Stimulated activated effector memory CD8-positive, alpha-beta T cell treated with anti-CD3 and anti-CD28 coated beads, Interleukin-12 subunit alpha, Interleukin-12 subunit beta, amount 100 ng/mL, for 72 hours (primary cell): ENCODE measurements at regions not wholly inside any gene's neighbourhood (a gene's known extent, or its start where the extent isn't known, plus 50 kb on each side); places are given as distances from the start of the nearest gene placed in this dataset.

Experiments
- ATAC-seq: fragments of 150-1000 bp; cut with Tn5 transposase; 2 replicates; pipeline ENCODE4 v1.10.0; 2021
- DNase-seq, 2 donors: peaks; one replicate each; pipeline ENCODE4 v3.0.0; 2021 to 2022; ENCODE audit warnings: low spot score in 2 of 2
- H3K27ac Mint-ChIP-seq: one replicate; pipeline ENCODE4 v1.8.0; 2022; ENCODE audit warnings: mild to moderate bottlenecking, mixed read lengths
- H3K36me3 Mint-ChIP-seq: one replicate; pipeline ENCODE4 v1.8.0; 2022; ENCODE audit warnings: mild to moderate bottlenecking, mixed read lengths
- H3K4me1 Mint-ChIP-seq: one replicate; pipeline ENCODE4 v1.8.0; 2022; ENCODE audit warnings: mixed read lengths
- H3K4me3 Mint-ChIP-seq: one replicate; pipeline ENCODE4 v1.8.0; 2022; ENCODE audit warnings: mild to moderate bottlenecking, mixed read lengths
- H3K9me3 Mint-ChIP-seq: one replicate; pipeline ENCODE4 v1.8.0; 2022; ENCODE audit warnings: mixed read lengths

DNA sequence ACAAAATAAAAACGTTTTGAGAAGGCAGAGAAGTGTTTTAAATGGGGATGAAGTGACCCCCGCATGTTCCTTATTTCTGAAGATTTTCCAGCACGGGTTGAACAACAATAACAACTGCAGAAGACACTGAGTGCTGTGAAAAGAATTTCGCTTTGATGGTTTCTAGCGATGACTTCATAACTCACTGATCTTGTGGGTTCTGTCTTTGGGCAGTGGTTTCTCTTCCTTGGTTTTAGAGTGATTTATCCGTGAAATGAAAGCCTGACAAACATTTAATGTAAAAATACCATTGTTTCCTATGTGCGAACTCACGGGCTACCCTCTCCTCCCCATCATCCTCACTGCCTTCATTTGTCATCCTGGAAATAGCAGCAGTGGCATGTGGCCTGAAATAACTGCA lies 793.9 kb downstream of the QKI start:
- H3K4me1 Mint-ChIP-seq, result no peaks in the 10 kb centered on the region
- H3K36me3 Mint-ChIP-seq, result peaks cover 5% of the 10 kb centered on the region
- peaks cover 2% of the 10 kb centered on the region for H3K9me3 Mint-ChIP-seq
- no peak overlapping the region for H3K4me3 Mint-ChIP-seq
- DNase-seq, result no peak
- ATAC-seq, result no peak
- H3K27ac Mint-ChIP-seq, result no peak overlapping the region

DNA sequence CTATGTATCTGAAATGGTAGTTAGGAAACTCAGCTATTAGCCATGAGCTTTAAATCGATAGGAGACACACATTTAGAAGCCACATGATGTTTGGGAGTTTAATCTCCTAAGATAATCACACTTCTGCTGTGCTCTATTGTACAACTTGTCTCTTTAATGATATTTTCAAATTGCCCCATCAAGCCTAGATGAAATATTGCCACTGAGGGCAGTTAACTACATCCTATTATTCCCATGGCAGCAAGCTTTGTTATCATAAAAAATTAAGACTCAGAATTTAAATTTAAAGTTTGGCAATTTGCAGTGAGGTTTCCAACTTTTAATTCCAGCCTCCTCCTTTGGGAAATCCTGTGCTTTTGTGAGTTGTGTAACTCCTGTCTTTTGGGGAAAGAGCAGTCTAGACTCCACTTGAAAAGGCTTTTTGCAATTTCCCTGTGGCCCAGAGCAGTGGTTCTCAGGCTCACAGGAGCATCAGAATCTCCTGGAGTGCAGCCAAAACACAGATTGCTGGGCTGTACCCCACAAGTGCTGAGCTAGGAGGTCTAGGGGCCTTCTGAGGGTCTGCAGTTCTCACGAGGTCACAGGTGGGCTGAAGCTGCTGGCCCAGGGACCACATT lies 792.4 kb downstream of the QKI start:
- H3K4me1 Mint-ChIP-seq, result no peaks in the 10 kb centered on the region
- H3K36me3 Mint-ChIP-seq, result no peaks in the 10 kb centered on the region
- no peak overlapping the region for H3K27ac Mint-ChIP-seq
- H3K9me3 Mint-ChIP-seq, result peaks cover 2% of the 10 kb centered on the region
- DNase-seq (no peak), ATAC-seq (no peak)
- no peak overlapping the region for H3K4me3 Mint-ChIP-seq

DNA sequence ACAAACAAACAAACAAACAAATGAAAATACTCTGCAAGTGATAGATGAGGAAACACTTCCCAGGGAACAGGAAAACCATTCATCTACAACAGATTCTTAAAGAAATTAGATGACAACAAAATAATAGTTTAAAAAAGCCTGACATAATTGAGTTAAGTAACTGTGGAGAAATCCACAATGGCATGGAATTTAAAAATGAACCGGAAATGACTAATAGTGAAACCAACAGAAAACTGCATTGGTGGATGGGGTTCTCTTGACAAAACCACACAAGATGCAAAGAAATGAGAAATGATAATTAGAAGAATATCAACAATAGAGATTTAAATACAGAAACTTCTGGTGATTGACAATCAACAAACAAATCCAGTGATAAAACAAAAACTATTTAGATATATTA lies 785.6 kb downstream of the QKI start:
- Mint-ChIP-seq H3K36me3 (no peaks in the 10 kb centered on the region), H3K4me3 (no peak overlapping the region), H3K4me1 (no peaks in the 10 kb centered on the region), H3K9me3 (peaks cover 2% of the 10 kb centered on the region), H3K27ac (no peak overlapping the region)
- DNase-seq, result no peak
- no peak for ATAC-seq

DNA sequence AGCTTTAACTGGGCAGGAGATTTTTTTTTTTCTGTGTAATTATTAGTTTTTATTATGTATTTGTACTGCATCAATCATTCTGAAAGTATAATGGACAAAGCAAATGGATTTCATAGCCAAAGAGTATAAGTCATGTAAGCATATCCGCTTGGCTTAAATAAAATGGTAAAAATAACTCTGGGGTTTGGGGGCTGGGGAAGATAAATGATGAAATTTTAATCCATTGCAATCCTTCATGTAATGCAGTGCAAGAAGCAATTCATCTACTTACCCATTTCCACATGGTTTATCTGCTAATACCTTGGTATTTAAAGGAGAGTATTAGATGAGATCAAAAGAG lies 781.4 kb downstream of the QKI start:
- no peak overlapping the region for H3K4me3 Mint-ChIP-seq
- no peaks in the 10 kb centered on the region for H3K36me3 Mint-ChIP-seq

DNA sequence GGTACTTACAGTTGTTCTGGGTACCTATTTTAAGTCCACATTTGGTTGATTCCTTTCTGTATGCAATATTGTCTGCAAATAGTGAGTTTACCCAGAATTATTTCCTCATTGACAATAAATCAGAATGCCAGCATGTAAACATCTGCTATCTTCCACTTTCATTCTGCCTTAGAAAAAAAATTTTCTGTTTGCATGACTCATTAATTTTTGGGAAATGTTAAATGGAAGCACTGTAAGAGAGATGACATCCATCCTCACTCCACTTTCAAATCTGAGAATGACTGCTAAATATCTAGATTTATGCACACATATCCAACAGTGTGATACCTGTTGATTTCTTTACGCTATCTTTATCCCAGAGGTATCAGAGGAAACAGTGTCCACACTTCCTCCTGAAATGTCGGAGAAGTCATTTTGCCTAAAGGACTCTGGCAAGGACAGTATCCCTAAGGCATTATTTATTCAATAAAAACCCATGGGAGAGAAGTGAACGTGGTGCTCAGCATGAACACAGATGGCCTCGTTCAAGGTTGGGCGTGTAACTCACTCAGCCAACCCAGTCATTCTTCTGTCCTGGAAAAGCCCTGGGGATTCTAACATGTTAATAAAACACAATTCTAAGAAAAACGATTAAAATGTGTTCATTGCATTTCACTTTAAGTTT lies 780.9 kb downstream of the QKI start:
- no peak overlapping the region for H3K4me3 Mint-ChIP-seq
- no peak overlapping the region for H3K27ac Mint-ChIP-seq
- no peaks in the 10 kb centered on the region for H3K4me1 Mint-ChIP-seq
- DNase-seq, result no peak
- no peak for ATAC-seq
- H3K36me3 Mint-ChIP-seq, result no peaks in the 10 kb centered on the region
- peaks cover 2% of the 10 kb centered on the region for H3K9me3 Mint-ChIP-seq

More for the DNA sequence above, 781.4 kb downstream of the QKI start:
- ATAC-seq (no peak), DNase-seq (no peak)
- Mint-ChIP-seq H3K9me3 (peaks cover 2% of the 10 kb centered on the region), H3K4me1 (no peaks in the 10 kb centered on the region), H3K27ac (no peak overlapping the region)

DNA sequence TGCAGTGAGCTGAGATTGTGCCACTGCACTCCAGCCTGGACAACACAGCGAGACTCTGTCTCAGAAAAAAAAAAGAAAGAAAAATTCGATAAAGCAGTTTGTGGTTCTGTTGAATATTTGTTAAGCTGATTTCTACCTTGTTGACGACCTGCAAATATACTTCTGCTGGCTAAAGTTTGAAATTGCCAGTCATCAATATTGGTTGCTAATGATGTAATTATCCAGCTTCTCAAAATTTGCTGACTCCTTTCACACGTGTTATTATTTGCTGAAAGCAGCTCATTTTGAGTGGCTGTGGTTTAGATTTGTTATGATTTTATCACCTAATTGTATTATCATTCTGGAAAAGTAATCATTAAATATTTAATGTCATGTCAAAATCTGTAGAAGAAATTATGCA lies 774.3 kb downstream of the QKI start:
- no peaks in the 10 kb centered on the region for H3K4me1 Mint-ChIP-seq
- no peak overlapping the region for H3K4me3 Mint-ChIP-seq
- H3K27ac Mint-ChIP-seq, result no peak overlapping the region
- DNase-seq (no peak), ATAC-seq (no peak)
- H3K9me3 Mint-ChIP-seq, result no peaks in the 10 kb centered on the region
- no peaks in the 10 kb centered on the region for H3K36me3 Mint-ChIP-seq

DNA sequence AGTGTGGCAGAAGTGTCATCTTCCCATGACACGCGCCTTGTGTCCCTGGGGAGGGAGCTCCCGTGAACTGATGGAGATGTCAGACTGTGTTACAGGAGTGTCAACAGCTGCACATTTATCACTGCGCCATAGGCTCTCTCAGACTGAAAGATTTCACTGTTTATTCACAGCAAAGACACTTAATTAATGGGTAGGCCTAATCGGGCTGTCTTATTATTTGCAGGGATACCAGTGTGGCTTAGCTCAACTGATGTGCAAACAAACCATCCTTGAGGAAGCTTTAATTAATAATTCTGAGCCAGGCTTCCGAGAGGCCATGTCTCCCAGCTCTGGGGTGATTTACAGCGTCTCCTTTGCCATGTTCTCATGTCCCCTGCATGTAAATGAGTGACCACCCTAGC lies 771.0 kb downstream of the QKI start:
- H3K36me3 Mint-ChIP-seq, result no peaks in the 10 kb centered on the region
- H3K27ac Mint-ChIP-seq, result no peak overlapping the region
- peaks cover 4% of the 10 kb centered on the region for H3K9me3 Mint-ChIP-seq
- H3K4me3 Mint-ChIP-seq, result no peak overlapping the region
- ATAC-seq (no peak), DNase-seq (no peak)
- H3K4me1 Mint-ChIP-seq, result no peaks in the 10 kb centered on the region

DNA sequence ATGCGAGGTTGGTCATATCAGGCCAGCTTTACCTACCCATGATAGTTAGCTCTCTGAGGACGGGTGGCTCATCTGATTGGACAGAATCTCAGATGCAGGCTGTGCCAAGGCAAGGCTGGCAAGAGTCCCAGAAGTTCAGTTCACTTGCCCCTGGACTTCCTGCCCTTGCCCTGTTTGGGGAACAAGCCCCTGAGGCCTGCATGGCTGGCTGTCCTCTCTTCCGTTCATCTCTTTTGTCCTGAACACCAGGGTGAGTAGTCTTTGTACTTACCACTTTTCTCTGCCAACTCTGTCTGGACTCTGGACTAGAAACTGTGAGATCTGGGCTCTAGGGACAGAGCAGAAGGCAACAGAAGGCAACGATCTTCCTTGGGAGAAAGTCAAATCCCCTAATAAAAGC lies 769.9 kb downstream of the QKI start:
- H3K27ac Mint-ChIP-seq, result no peak overlapping the region
- H3K36me3 Mint-ChIP-seq, result no peaks in the 10 kb centered on the region
- no peak for DNase-seq
- H3K9me3 Mint-ChIP-seq, result peaks cover 4% of the 10 kb centered on the region
- no peak overlapping the region for H3K4me3 Mint-ChIP-seq
- no peaks in the 10 kb centered on the region for H3K4me1 Mint-ChIP-seq
- ATAC-seq, result no peak

DNA sequence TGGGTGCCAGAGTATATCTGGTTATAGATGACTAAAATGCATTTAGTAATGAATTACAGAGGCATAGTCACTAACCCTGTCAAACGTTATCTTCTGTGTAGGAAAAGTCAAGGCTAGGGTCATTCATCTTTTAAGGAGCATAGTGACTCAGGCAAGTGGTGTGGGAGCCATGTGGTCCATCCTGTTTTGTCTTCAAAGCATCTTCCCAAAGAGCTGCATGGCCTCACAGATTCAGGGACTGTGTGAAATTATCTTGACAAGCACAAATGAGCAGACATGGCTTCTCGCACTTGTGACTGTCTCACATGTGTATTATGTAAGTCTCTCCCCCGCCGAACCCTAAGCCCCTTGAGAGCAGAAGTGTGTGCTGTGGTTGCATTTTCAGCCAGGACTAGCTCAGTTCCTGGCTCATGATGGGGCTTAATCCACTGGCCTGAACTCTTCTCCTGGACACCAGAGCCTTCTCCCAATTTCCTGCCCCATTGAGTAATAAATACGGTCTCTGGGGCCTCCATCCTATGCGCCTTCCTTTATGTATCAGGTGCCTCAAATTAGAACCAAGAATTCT lies 769.1 kb downstream of the QKI start:
- Mint-ChIP-seq H3K27ac (no peak overlapping the region), H3K36me3 (no peaks in the 10 kb centered on the region), H3K4me1 (no peaks in the 10 kb centered on the region), H3K4me3 (no peak overlapping the region), H3K9me3 (peaks cover 4% of the 10 kb centered on the region)
- ATAC-seq (no peak), DNase-seq (no peak)

DNA sequence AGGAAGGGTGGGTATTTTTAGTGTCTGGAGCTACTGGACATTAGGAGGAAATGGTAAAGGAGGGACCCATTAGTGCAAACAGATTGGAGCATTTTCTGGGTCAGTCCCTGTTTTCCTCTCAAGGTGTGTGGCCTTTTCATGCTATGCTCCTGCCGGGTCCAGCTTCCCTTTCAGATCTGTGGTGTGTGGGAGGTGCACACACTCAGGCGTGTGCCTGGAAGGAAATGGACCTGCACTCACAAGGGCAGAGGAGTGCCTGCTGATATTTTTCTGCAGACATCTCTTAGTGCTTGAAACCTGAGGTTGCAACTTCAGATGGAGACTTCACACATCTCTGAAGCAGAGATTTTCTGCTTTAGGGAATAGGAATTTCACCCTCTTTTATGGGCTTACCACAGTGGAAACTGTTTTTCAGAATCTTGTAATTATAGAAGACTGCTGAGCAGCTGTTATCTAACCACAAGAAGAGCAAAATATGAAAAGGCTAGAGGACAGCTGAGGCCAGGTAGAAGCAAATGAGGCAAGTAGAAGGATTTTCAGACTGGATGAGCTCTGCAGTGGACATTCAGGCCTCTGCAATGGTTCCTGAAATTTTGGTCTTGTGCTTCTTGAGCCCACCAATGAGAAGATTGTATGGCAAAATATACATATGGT lies 764.3 kb downstream of the QKI start:
- Mint-ChIP-seq H3K4me3 (no peak overlapping the region), H3K4me1 (no peaks in the 10 kb centered on the region), H3K9me3 (peaks cover 4% of the 10 kb centered on the region), H3K36me3 (no peaks in the 10 kb centered on the region), H3K27ac (no peak overlapping the region)
- no peak for ATAC-seq
- no peak for DNase-seq

DNA sequence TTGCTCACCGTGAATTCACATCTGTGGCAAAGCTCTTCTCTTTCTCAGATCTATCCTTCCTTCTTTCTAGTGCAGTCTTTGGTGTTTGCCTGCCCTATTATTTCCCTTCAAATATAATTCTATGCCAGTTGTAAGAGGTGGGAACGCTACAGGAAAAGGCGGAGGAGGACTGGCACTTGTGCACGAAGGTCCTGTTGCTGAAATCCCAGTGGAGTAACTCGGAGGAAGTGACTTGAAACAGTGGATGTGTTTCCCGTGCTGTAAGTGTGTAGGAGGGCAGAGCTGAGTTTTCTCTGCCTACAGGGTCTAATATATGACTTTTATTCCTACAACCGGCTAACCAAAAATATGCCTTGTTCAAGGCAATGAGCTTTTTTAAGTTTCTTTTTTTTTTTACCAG lies 754.8 kb downstream of the QKI start:
- Mint-ChIP-seq H3K4me1 (no peaks in the 10 kb centered on the region), H3K36me3 (no peaks in the 10 kb centered on the region), H3K27ac (no peak overlapping the region), H3K9me3 (peaks cover 5% of the 10 kb centered on the region), H3K4me3 (no peak overlapping the region)
- no peak for ATAC-seq
- DNase-seq, result no peak

DNA sequence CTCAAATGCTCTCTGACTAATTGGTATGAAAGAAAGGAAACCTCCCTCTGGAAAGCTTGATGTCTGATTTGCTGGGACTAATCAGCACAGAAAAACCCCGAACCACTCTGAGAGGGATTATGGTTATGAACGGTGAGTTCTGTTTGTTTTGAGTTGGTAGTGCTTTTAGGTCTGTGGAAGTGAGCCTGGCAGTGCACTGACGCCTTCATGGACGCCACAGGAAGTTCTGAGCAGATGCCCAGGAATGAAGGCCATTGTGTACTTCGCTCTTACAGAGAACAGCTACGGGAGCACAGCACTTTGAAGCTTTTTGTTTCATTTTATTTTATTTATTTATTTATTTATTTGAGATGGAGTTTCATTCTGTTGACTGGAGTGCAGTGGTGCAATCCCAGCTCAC lies 754.1 kb downstream of the QKI start:
- no peak for DNase-seq
- Mint-ChIP-seq H3K27ac (no peak overlapping the region), H3K4me1 (no peaks in the 10 kb centered on the region), H3K4me3 (no peak overlapping the region), H3K9me3 (peaks cover 5% of the 10 kb centered on the region), H3K36me3 (no peaks in the 10 kb centered on the region)
- no peak for ATAC-seq

DNA sequence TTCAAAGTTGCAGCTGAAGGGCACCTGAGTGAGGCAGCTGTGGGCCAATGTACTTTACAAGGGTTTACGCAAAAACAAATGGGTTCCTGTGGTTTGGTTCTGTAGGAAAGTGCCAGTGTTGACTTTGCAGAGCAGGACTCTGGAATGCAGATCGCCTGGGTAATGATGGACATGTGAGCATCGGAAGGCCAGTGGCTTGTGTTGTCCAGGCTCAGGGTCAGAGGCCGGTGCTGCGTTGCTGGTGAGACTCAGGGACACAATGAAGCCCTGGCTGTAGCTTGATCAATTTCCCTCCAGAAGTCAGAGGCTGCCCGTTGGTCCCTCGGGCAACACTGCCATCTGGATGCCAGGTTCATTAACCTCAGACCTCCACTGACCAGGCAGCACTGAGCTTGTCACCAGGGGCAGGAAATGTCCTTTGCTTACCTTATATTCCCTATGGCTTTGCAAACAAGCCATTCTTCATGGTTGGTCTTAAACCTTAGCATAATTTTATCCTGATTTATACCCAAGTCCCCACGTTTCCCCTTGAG lies 753.4 kb downstream of the QKI start:
- DNase-seq, result no peak

DNA sequence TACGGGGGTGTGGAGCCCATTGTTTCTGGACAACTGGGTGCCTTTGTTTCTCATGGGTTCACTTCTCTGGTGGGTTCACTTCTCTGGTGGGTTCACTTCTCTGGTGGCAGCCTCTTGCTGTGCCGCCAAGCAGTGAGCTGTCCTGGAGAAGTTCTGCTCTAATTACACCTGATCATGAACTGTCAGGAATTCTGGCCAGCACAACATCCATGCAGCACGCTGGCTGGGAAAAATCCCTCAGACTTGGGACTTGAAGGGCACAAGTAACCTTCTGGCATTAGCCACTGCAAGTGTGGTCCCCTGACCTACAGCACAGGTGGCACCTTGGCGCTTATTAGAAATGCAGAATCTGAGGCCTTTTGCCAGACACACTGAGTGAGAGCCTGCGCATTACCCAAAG lies 752.5 kb downstream of the QKI start:
- Mint-ChIP-seq H3K9me3 (no peaks in the 10 kb centered on the region), H3K27ac (no peak overlapping the region), H3K4me1 (no peaks in the 10 kb centered on the region), H3K4me3 (no peak overlapping the region), H3K36me3 (no peaks in the 10 kb centered on the region)
- DNase-seq (no peak), ATAC-seq (no peak)

More for the DNA sequence above, 753.4 kb downstream of the QKI start:
- H3K36me3 Mint-ChIP-seq, result no peaks in the 10 kb centered on the region
- peaks cover under 1% of the 10 kb centered on the region for H3K9me3 Mint-ChIP-seq
- no peaks in the 10 kb centered on the region for H3K4me1 Mint-ChIP-seq
- H3K4me3 Mint-ChIP-seq, result no peak overlapping the region
- H3K27ac Mint-ChIP-seq, result no peak overlapping the region
- no peak for ATAC-seq

DNA sequence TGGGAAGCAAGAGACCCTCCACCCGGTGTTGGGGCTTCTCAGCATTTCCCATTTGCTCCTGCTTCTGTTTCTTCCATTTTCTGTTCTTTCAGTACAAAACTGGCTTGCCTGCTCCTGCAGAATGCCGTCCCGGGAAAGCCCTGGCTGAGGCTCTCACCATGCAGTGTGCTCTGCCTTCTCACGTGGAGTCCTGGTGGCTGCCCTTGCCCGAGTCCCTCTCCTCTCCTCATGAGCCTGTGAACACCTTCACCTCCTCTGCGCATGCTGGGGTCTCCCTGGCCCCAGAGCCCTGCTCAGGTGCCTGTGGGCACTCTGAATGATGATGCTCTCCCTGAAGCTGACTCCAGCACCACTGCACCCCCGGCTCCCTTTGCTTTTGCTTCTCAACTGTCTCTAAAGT lies 752.0 kb downstream of the QKI start:
- Mint-ChIP-seq H3K4me3 (no peak overlapping the region), H3K27ac (no peak overlapping the region), H3K9me3 (peaks cover under 1% of the 10 kb centered on the region), H3K36me3 (no peaks in the 10 kb centered on the region), H3K4me1 (no peaks in the 10 kb centered on the region)
- ATAC-seq (no peak), DNase-seq (no peak)

DNA sequence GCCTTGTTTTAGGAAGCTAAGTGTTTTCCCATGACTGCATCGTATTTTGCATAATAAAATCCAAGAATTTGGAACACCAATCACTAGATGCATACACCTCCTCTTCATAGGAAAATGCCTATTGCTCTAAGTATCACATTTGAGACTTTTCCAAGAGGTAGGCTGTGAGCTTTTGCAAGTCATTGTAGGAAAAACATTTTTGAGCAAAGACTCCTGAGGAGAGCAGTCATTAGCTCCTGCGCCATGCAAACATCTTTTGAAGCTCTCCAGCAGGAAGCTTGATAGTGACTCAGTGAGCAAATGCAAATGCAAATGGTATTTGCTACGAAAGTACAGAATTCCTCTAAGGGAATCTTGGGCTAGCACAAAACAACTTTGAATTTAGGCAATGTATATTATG lies 750.4 kb downstream of the QKI start:
- Mint-ChIP-seq H3K4me1 (no peaks in the 10 kb centered on the region), H3K27ac (no peak overlapping the region), H3K9me3 (peaks cover 4% of the 10 kb centered on the region), H3K36me3 (no peaks in the 10 kb centered on the region), H3K4me3 (no peak overlapping the region)
- DNase-seq (no peak), ATAC-seq (no peak)
